Smooth muscle cell (in vitro differentiated cells): ENCODE measurements at regions not wholly inside any gene's neighbourhood (a gene's known extent, or its start where the extent isn't known, plus 50 kb on each side); places are given as distances from the start of the nearest gene placed in this dataset.

Experiments
- DNase-seq: peaks from one replicate; lab custom pipeline; 2025; ENCODE audit not compliant: unreplicated experiment; lab: John Stamatoyannopoulos, UW
- H2AFZ ChIP-seq: fragments of 200-600 bp; sonication (generic); 2 replicates; pipeline ENCODE4 v1.6.0; 2016; ENCODE audit warnings: antibody characterized with exemption, low read depth, mild to moderate bottlenecking
- H3F3A ChIP-seq: fragments of 200-600 bp; sonication (generic); 2 replicates; pipeline ENCODE4 v1.6.0; 2017; ENCODE audit warnings: antibody characterized with exemption, low read depth
- H3K27ac ChIP-seq: fragments of 200-600 bp; sonication (generic); 2 replicates; pipeline ENCODE4 v1.5.1; 2016; ENCODE audit warnings: low read depth, mild to moderate bottlenecking
- H3K27me3 ChIP-seq: fragments of 200-600 bp; sonication (generic); 2 replicates; pipeline ENCODE4 v1.6.1; 2016; ENCODE audit warnings: low read depth, mild to moderate bottlenecking
- H3K36me3 ChIP-seq: fragments of 200-600 bp; sonication (generic); 2 replicates; pipeline ENCODE4 v1.5.1; 2016; ENCODE audit warnings: low read depth
- H3K4me1 ChIP-seq: fragments of 200-600 bp; sonication (generic); 2 replicates; pipeline ENCODE4 v1.5.1; 2016; ENCODE audit warnings: low read depth
- H3K4me2 ChIP-seq: fragments of 200-600 bp; sonication (generic); 2 replicates; pipeline ENCODE4 v1.6.0; 2016; ENCODE audit warnings: mild to moderate bottlenecking
- H3K4me3 ChIP-seq: fragments of 200-600 bp; sonication (generic); 2 replicates; pipeline ENCODE4 v1.5.1; 2016; ENCODE audit warnings: mild to moderate bottlenecking
- H3K79me2 ChIP-seq: fragments of 200-600 bp; sonication (generic); 2 replicates; pipeline ENCODE4 v1.6.0; 2016; ENCODE audit warnings: low read depth, mild to moderate bottlenecking
- H3K9ac ChIP-seq: fragments of 200-600 bp; sonication (generic); 2 replicates; pipeline ENCODE4 v1.6.0; 2016; ENCODE audit warnings: low read depth
- H3K9me3 ChIP-seq: fragments of 200-600 bp; sonication (generic); replicated peaks from 2 replicates; pipeline ENCODE4 v1.5.1; 2016; ENCODE audit warnings: low read depth
- H4K20me1 ChIP-seq: fragments of 200-600 bp; sonication (generic); 2 replicates; pipeline ENCODE4 v1.6.0; 2016; ENCODE audit warnings: low read depth
- WGBS: methylation state at CpG from one replicate; pipeline ENCODE4 v1.1.7; 2016; ENCODE audit warnings: low lambda C conversion rate; 5-methylcytosine and 5-hydroxymethylcytosine counted together
- TF ChIP-seq, protein P1 (sequence below): fragments of 200-600 bp; sonication (generic); IDR thresholded peaks from 2 replicates; pipeline ENCODE4 v1.5.1; 2017; ENCODE audit warnings: borderline replicate concordance, mild to moderate bottlenecking, antibody characterized with exemption; ENCODE audit not compliant: insufficient read depth, poor library complexity, severe bottlenecking

GRCh38 chr13:80688593-80688992 is 347.7 kb upstream of the SPRY2 start:
- TF ChIP-seq, protein P1, sequence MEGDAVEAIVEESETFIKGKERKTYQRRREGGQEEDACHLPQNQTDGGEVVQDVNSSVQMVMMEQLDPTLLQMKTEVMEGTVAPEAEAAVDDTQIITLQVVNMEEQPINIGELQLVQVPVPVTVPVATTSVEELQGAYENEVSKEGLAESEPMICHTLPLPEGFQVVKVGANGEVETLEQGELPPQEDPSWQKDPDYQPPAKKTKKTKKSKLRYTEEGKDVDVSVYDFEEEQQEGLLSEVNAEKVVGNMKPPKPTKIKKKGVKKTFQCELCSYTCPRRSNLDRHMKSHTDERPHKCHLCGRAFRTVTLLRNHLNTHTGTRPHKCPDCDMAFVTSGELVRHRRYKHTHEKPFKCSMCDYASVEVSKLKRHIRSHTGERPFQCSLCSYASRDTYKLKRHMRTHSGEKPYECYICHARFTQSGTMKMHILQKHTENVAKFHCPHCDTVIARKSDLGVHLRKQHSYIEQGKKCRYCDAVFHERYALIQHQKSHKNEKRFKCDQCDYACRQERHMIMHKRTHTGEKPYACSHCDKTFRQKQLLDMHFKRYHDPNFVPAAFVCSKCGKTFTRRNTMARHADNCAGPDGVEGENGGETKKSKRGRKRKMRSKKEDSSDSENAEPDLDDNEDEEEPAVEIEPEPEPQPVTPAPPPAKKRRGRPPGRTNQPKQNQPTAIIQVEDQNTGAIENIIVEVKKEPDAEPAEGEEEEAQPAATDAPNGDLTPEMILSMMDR: no peak
- Histone ChIP-seq H3K4me3 (no peak overlapping the region), H3F3A (no peaks in the 10 kb centered on the region), H3K4me2 (no peak overlapping the region), H3K9ac (no peak overlapping the region), H3K27ac (no peak overlapping the region), H3K27me3 (no peaks in the 10 kb centered on the region), H3K4me1 (no peaks in the 10 kb centered on the region), H3K36me3 (no peaks in the 10 kb centered on the region), H3K79me2 (no peaks in the 10 kb centered on the region), H3K9me3 (peaks cover 6% of the 10 kb centered on the region), H4K20me1 (no peaks in the 10 kb centered on the region), H2AFZ (no peak overlapping the region)
- DNase-seq: no peak

- Histone ChIP-seq H3K4me3 (no peak overlapping the region), H2AFZ (no peak overlapping the region), H3K4me1 (no peaks in the 10 kb centered on the region), H3K79me2 (no peaks in the 10 kb centered on the region), H3K27ac (no peak overlapping the region), H3F3A (no peaks in the 10 kb centered on the region), H3K9me3 (no peaks in the 10 kb centered on the region), H4K20me1 (no peaks in the 10 kb centered on the region), H3K4me2 (no peak overlapping the region), H3K36me3 (no peaks in the 10 kb centered on the region), H3K27me3 (no peaks in the 10 kb centered on the region), H3K9ac (no peak overlapping the region)
- TF ChIP-seq, protein P1: no peak
- DNase-seq: no peak
- WGBS: 91% methylated on average over 1 of the region's 1 CpG
Observed at GRCh38 chr13:80685942-80686341, 345.0 kb upstream of the SPRY2 start.

DNA sequence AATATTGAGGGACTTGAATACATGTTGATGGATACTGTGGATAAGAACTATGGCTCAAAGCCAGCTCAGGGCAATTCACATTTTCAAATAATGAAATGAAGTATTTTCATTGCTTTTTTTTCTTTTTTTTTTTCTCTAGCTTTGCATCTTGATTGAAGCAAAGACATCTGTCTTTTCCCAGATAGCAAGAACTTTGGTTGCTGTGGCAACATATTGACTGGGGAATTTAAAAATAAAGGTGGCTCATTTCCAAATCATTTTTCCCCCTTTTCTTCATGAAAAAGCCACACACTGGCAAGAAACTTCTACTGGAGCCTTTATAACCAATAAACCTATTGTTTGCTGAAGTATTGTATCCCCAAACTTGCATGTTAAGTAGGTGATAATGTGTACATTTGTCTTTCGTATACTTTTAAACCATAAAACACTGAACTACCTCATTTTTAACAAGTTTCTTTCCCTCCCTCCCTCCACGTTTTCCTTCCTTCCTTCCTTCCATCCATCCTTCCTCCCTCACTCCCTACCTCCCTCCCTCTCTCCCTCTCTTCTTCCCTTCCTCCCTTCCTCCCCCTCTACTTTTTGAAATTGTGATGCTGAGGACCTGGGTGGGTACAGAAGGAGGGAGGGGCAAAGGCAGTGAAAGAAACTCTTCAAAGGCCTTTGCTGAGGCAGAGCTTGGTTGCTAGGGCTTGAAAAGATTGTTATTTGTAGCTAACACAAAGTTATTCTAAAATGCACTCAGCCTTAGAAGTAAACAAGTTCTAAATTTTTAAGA is 343.5 kb upstream of the SPRY2 start:
- no peaks in the 10 kb centered on the region for H4K20me1 ChIP-seq
- H3K4me1 ChIP-seq: no peaks in the 10 kb centered on the region
- 64% methylated on average over 2 of the region's 2 CpGs for WGBS
- no peak overlapping the region for H3K4me3 ChIP-seq
- no peak overlapping the region for H2AFZ ChIP-seq
- no peak overlapping the region for H3K9ac ChIP-seq
- H3K36me3 ChIP-seq: no peaks in the 10 kb centered on the region
- H3K27me3 ChIP-seq: no peaks in the 10 kb centered on the region
- no peak overlapping the region for H3K4me2 ChIP-seq
- DNase-seq: no peak
- no peaks in the 10 kb centered on the region for H3K9me3 ChIP-seq
- no peaks in the 10 kb centered on the region for H3K79me2 ChIP-seq
- H3F3A ChIP-seq: no peaks in the 10 kb centered on the region
- H3K27ac ChIP-seq: no peak overlapping the region
- TF ChIP-seq, protein P1: no peak

DNA sequence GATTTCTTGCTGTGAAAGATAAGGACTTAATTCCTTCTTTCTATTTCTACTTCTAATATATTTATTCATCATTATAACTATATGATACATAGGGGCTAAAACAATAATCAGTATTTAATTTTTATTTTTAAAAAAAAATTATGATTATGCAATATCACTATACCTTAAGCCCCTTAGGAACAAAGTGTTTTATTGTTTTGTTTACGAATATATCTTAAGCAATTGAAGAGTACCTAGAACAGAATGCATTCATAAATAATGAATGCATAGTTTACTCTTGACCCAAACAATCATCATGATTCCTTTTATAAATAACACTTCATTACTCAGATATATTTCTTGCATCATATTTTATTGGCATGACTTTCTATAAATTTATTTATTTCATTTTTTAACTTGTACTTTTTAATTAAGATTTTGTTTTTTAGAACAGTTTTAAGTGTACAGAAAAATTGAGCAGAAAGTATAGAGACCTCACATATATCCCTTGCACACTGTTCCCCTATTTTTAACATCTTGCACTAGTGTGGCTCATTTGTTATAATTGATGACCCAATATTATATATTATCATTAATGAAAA is 339.9 kb upstream of the SPRY2 start:
- H3K4me1 ChIP-seq: no peaks in the 10 kb centered on the region
- TF ChIP-seq, protein P1: no peak
- no peak overlapping the region for H3K9ac ChIP-seq
- WGBS: 93% methylated on average over 1 of the region's 1 CpG
- no peak for DNase-seq
- no peaks in the 10 kb centered on the region for H3F3A ChIP-seq
- peaks cover 4% of the 10 kb centered on the region for H3K9me3 ChIP-seq
- no peaks in the 10 kb centered on the region for H3K36me3 ChIP-seq
- no peak overlapping the region for H3K4me3 ChIP-seq
- no peaks in the 10 kb centered on the region for H3K79me2 ChIP-seq
- no peak overlapping the region for H3K27ac ChIP-seq
- no peaks in the 10 kb centered on the region for H3K27me3 ChIP-seq
- no peak overlapping the region for H3K4me2 ChIP-seq
- H2AFZ ChIP-seq: no peak overlapping the region
- H4K20me1 ChIP-seq: no peaks in the 10 kb centered on the region
